A549 (cell line): ENCODE measurements at regions not wholly inside any gene's neighbourhood (a gene's known extent, or its start where the extent isn't known, plus 50 kb on each side); places are given as distances from the start of the nearest gene placed in this dataset.
A peak's percentile ranks its signal among the peaks of the same experiment; 100 is the strongest.

Source experiments
- ATAC-seq, 2 experiments: fragments of 200-7000 bp in 1 of 2; fragments of >200 bp in 1 of 2; cut with Nextera tagmentation in 1 of 2; cut with Tn5 transposase in 1 of 2; 3 replicates each; pipeline versions ENCODE4 v1.8.0 to v1.9.1; 2018 to 2020; ENCODE audit warnings: mild to moderate bottlenecking in 1 of 2, moderate library complexity in 1 of 2
- CTCF ChIA-PET: fragments of 300-600 bp; sonication (Branson Sonifier 250); formaldehyde crosslinking; extraction: SDS; loops from one replicate; lab custom pipeline; 2021; ENCODE audit warnings: antibody characterized with exemption, inconsistent platforms; lab: Yijun Ruan, JAX
- POLR2A ChIA-PET: fragments of 350-600 bp; formaldehyde crosslinking; extraction: SDS; loops from one replicate; lab custom pipeline; 2021; ENCODE audit warnings: antibody characterized with exemption, inconsistent platforms; lab: Yijun Ruan, JAX
- DNase-seq, 2 experiments: peaks; one replicate each; pipeline versions ENCODE4 v3.0.0 to v3.0.0-alpha.2; 2011 to 2016; ENCODE audit warnings: low read depth in 1 of 2, low spot score in 1 of 2
- FAIRE-seq: peaks from 2 replicates; lab custom pipeline; 2011; peaks lifted over from hg19 to GRCh38; lab: Jason Lieb, UNC
- H3K27ac ChIP-seq, 2 experiments: fragments of >200 bp; sonication (Bioruptor Twin); formaldehyde crosslinking; 3 replicates each; pipeline ENCODE4 v1.5.1; 2016 to 2017
- H3K4me1 ChIP-seq: fragments of >200 bp; sonication (Bioruptor Twin); formaldehyde crosslinking; 3 replicates; pipeline ENCODE4 v1.6.1; 2016
- H3K4me2 ChIP-seq: fragments of >200 bp; sonication (Bioruptor Twin); formaldehyde crosslinking; 3 replicates; pipeline ENCODE4 v1.6.1; 2016
- H3K4me3 ChIP-seq: fragments of >200 bp; sonication (Bioruptor Twin); formaldehyde crosslinking; 3 replicates; pipeline ENCODE4 v1.5.1; 2016
- H3K9me3 ChIP-seq: fragments of >200 bp; sonication (Bioruptor Twin); formaldehyde crosslinking; 3 replicates; pipeline ENCODE4 v1.6.1; 2016
- ATOH8 ChIP-seq: fragments of 250-450 bp; sonication (Bioruptor Pico); IDR thresholded peaks from 2 replicates; pipeline ENCODE4 v1.5.0; 2020; ENCODE audit warnings: low read depth, mild to moderate bottlenecking, moderate library complexity
- BCL3 ChIP-seq: fragments of >200 bp; sonication (Bioruptor Twin); formaldehyde crosslinking; IDR thresholded peaks from 3 replicates; pipeline ENCODE4 v1.6.1; 2016
- BHLHE40 ChIP-seq: IDR thresholded peaks from 2 replicates; pipeline ENCODE4 v1.6.1; 2012; ENCODE audit warnings: low read depth, low read length, inconsistent platforms
- CBX2 ChIP-seq: fragments of 200-600 bp; sonication (generic); IDR thresholded peaks from 2 replicates; pipeline ENCODE4 v1.6.1; 2016; ENCODE audit warnings: low read depth, mild to moderate bottlenecking, borderline replicate concordance
- CBX8 ChIP-seq: fragments of 200-600 bp; sonication (generic); IDR thresholded peaks from 2 replicates; pipeline ENCODE4 v1.6.1; 2016
- CTCF ChIP-seq: fragments of >200 bp; sonication (Bioruptor Twin); formaldehyde crosslinking; IDR thresholded peaks from 3 replicates; pipeline ENCODE4 v1.5.1; 2016
- E2F6 ChIP-seq: IDR thresholded peaks from 2 replicates; pipeline ENCODE4 v1.6.1; 2012; ENCODE audit warnings: low read depth, borderline replicate concordance
- EHF ChIP-seq: fragments of 250-450 bp; sonication (Bioruptor Pico); IDR thresholded peaks from 2 replicates; pipeline ENCODE4 v1.5.0; 2020; ENCODE audit warnings: mild to moderate bottlenecking
- ELK1 ChIP-seq: fragments of 150-350 bp; IDR thresholded peaks from 2 replicates; pipeline ENCODE4 v1.6.1; 2014; ENCODE audit warnings: low read depth, mild to moderate bottlenecking, low read length
- FOSB ChIP-seq: fragments of 250-450 bp; sonication (Bioruptor Pico); IDR thresholded peaks from 2 replicates; pipeline ENCODE4 v1.5.0; 2020; ENCODE audit warnings: mild to moderate bottlenecking, moderate library complexity
- FOXS1 ChIP-seq: fragments of 250-450 bp; sonication (Bioruptor Pico); IDR thresholded peaks from 2 replicates; pipeline ENCODE4 v1.5.0; 2020; ENCODE audit warnings: mild to moderate bottlenecking, moderate library complexity
- HDAC2 ChIP-seq: fragments of 200-600 bp; sonication (generic); IDR thresholded peaks from 2 replicates; pipeline ENCODE4 v1.6.1; 2016
- HMGXB4 ChIP-seq: fragments of 250-450 bp; sonication (Bioruptor Pico); IDR thresholded peaks from 2 replicates; pipeline ENCODE4 v1.5.0; 2021; ENCODE audit warnings: mild to moderate bottlenecking, moderate library complexity, borderline replicate concordance
- HOXB13 ChIP-seq: fragments of 250-450 bp; sonication (Bioruptor Pico); IDR thresholded peaks from 2 replicates; pipeline ENCODE4 v1.5.0; 2020; ENCODE audit warnings: low read depth, mild to moderate bottlenecking, moderate library complexity
- HOXB5 ChIP-seq: fragments of 250-450 bp; sonication (Bioruptor Pico); IDR thresholded peaks from 2 replicates; pipeline ENCODE4 v1.5.0; 2020; ENCODE audit warnings: mild to moderate bottlenecking, moderate library complexity
- JUNB ChIP-seq: fragments of >200 bp; sonication (Bioruptor Twin); formaldehyde crosslinking; IDR thresholded peaks from 2 replicates; pipeline ENCODE4 v1.6.1; 2016
- KDM5A ChIP-seq: fragments of 200-600 bp; sonication (generic); IDR thresholded peaks from 2 replicates; pipeline ENCODE4 v1.6.1; 2016; ENCODE audit warnings: antibody characterized with exemption, mild to moderate bottlenecking
- MAFK ChIP-seq: fragments of 450-650 bp; IDR thresholded peaks from 2 replicates; pipeline ENCODE4 v1.6.1; 2014; ENCODE audit not compliant: partially characterized antibody
- NR3C1 ChIP-seq: fragments of >200 bp; sonication (Bioruptor Twin); formaldehyde crosslinking; IDR thresholded peaks from 3 replicates; pipeline ENCODE4 v1.6.1; 2017
- PBX3 ChIP-seq: IDR thresholded peaks from 2 replicates; pipeline ENCODE4 v1.6.1; 2012
- PHF8 ChIP-seq: fragments of 200-600 bp; sonication (generic); IDR thresholded peaks from 2 replicates; pipeline ENCODE4 v1.6.1; 2016; ENCODE audit warnings: low read depth, mild to moderate bottlenecking, antibody characterized with exemption, moderate library complexity, borderline replicate concordance
- POLR2AphosphoS2 ChIP-seq: conservative IDR thresholded peaks from 2 replicates; pipeline ENCODE4 v1.6.1; 2012; ENCODE audit warnings: low read length, improper control_type of control experiment, inconsistent platforms
- RAD21 ChIP-seq, 2 experiments: fragments of >200 bp in 1 of 2; sonication (Bioruptor Twin) in 1 of 2; formaldehyde crosslinking in 1 of 2; IDR thresholded peaks in 1 of 2; conservative IDR thresholded peaks in 1 of 2; 2 replicates in 1 of 2; 3 replicates in 1 of 2; pipeline ENCODE4 v1.6.1; 2012 to 2018; ENCODE audit warnings: inconsistent platforms in 1 of 2
- RNF2 ChIP-seq: fragments of 200-600 bp; sonication (generic); IDR thresholded peaks from 2 replicates; pipeline ENCODE4 v1.6.1; 2016; ENCODE audit warnings: low read depth, mild to moderate bottlenecking, antibody characterized with exemption, moderate library complexity, borderline replicate concordance
- SREBF2 ChIP-seq: fragments of 450-650 bp; IDR thresholded peaks from 2 replicates; pipeline ENCODE4 v1.6.1; 2014; ENCODE audit warnings: mild to moderate bottlenecking, moderate library complexity
- TP53 ChIP-seq: fragments of 250-450 bp; sonication (Bioruptor Pico); IDR thresholded peaks from 2 replicates; pipeline ENCODE4 v1.5.0; 2021; ENCODE audit warnings: mild to moderate bottlenecking, moderate library complexity
- ZFP36 ChIP-seq: fragments of 450-650 bp; IDR thresholded peaks from 2 replicates; pipeline ENCODE4 v1.6.1; 2014; ENCODE audit warnings: borderline replicate concordance; ENCODE audit not compliant: partially characterized antibody
- ZSCAN20 ChIP-seq: fragments of 250-450 bp; sonication (Bioruptor Pico); IDR thresholded peaks from 2 replicates; pipeline ENCODE4 v1.8.0; 2022; ENCODE audit warnings: mild to moderate bottlenecking, moderate library complexity
- WGBS: methylation state at CpG from one replicate; pipeline ENCODE4 v1.1.6; 2017; ENCODE audit errors: missing lambda C conversion rate; 5-methylcytosine and 5-hydroxymethylcytosine counted together

GRCh38 chr20:2047456-2048092 lies 53.7 kb upstream of the PDYN start:
- H3K4me3 ChIP-seq: no peak overlapping the region
- TF ChIP-seq FOSB (CRISPR knock-in tag) (no peak), CBX8 (peak; percentile 55; the same call in 1 of the 2 replicates), KDM5A (no peak), HDAC2 (no peak), CBX2 (no peak), EHF (CRISPR knock-in tag) (no peak), PHF8 (no peak), NR3C1 (no peak), RAD21 (conservative IDR thresholded peaks at IDR 0.05 in 1 of 2, IDR thresholded peaks at IDR 0.05 in 1 of 2) (no peak), BHLHE40 (no peak), RNF2 (peak; percentile 50; the same call in 1 of the 2 replicates), ATOH8 (CRISPR knock-in tag) (no peak), POLR2AphosphoS2 (no peak), TP53 (CRISPR knock-in tag) (no peak), MAFK (no peak), ELK1 (no peak), BCL3 (no peak)
- H3K9me3 ChIP-seq: no peaks in the 10 kb centered on the region; the same call in 2 of the 3 replicates
- CTCF ChIA-PET: interaction anchor here (0.9 to 1.4 kb wide), 2 partner anchors 9 to 284 kb away, joined by 3 to 4 read pairs; no protein-coding TSS in a partner anchor
- H3K27ac ChIP-seq: no peak overlapping the region
- FAIRE-seq: no peak
- no peaks in the 10 kb centered on the region for H3K4me1 ChIP-seq
- DNase-seq: no peak
- no peak for ATAC-seq
- POLR2A ChIA-PET: no interaction called here
- WGBS: 15% methylated on average over 4 of the region's 4 CpGs
- H3K4me2 ChIP-seq: no peak overlapping the region

GRCh38 chr20:2045101-2045500 lies 51.2 kb upstream of the PDYN start:
- no peak for DNase-seq
- H3K4me2 ChIP-seq: no peak overlapping the region
- CTCF ChIA-PET: interaction anchor here (1.5 to 1.6 kb wide), 4 partner anchors 13 to 130 kb away, joined by 3 to 7 read pairs (median 6); no protein-coding TSS in a partner anchor
- H3K4me3 ChIP-seq: no peak overlapping the region
- H3K27ac ChIP-seq: no peak overlapping the region
- FAIRE-seq: no peak
- ATAC-seq: no peak
- WGBS: 0% methylated on average over 1 of the region's 1 CpG
- no peaks in the 10 kb centered on the region for H3K4me1 ChIP-seq
- no peaks in the 10 kb centered on the region; the same call in 2 of the 3 replicates for H3K9me3 ChIP-seq
- POLR2A ChIA-PET: no interaction called here
- TF ChIP-seq PBX3 (no peak), MAFK (no peak), PHF8 (no peak), SREBF2 (no peak), HDAC2 (no peak), FOSB (CRISPR knock-in tag) (no peak), ZSCAN20 (no peak), HMGXB4 (CRISPR knock-in tag) (no peak), E2F6 (no peak), EHF (CRISPR knock-in tag) (no peak), HOXB5 (CRISPR knock-in tag) (no peak), ZFP36 (no peak), FOXS1 (no peak), HOXB13 (CRISPR knock-in tag) (no peak), JUNB (no peak), CTCF (no peak)
